H4 (cell line): ENCODE measurements at regions not wholly inside any gene's neighbourhood (a gene's known extent, or its start where the extent isn't known, plus 50 kb on each side); places are given as distances from the start of the nearest gene placed in this dataset.
"Not testable (repeated sequence)": the region's sequence is repeated elsewhere in the genome, so short reads cannot be mapped to it uniquely, and the experiment has no call there.

ENCODE experiments used
- DNase-seq: peaks from one replicate; pipeline ENCODE4 v3.0.0-alpha.2; 2015; ENCODE audit warnings: low spot score

- no peak for DNase-seq
Measured at GRCh38 chr2:180607514-180608049, 372.8 kb upstream of the UBE2E3 start.

GRCh38 chr2:180604077-180604476, 376.3 kb upstream of the UBE2E3 start:
- DNase-seq, result no peak

- no peak for DNase-seq
Measured at GRCh38 chr2:180601016-180601415, 379.4 kb upstream of the UBE2E3 start.

GRCh38 chr2:180599804-180600203, 380.6 kb upstream of the UBE2E3 start:
- no peak for DNase-seq

- no peak for DNase-seq
Measured at GRCh38 chr2:180597179-180597578, 383.2 kb upstream of the UBE2E3 start.

GRCh38 chr2:180596453-180596852, 384.0 kb upstream of the UBE2E3 start:
- no peak for DNase-seq

GRCh38 chr2:180591947-180592346, 388.5 kb upstream of the UBE2E3 start:
- no peak for DNase-seq

GRCh38 chr2:180591093-180591781, 389.2 kb upstream of the UBE2E3 start:
- DNase-seq, result not testable (repeated sequence)

- DNase-seq, result no peak
Measured at GRCh38 chr2:180583441-180584140, 396.8 kb upstream of the UBE2E3 start.

GRCh38 chr2:180579388-180579787, 401.0 kb upstream of the UBE2E3 start:
- DNase-seq, result no peak

- no peak for DNase-seq
Measured at GRCh38 chr2:180578441-180578840, 402.0 kb upstream of the UBE2E3 start.

GRCh38 chr2:180577567-180577966, 402.8 kb upstream of the UBE2E3 start:
- DNase-seq, result no peak

GRCh38 chr2:180573951-180574350, 406.5 kb upstream of the UBE2E3 start:
- DNase-seq, result no peak

GRCh38 chr2:180572346-180572745, 408.1 kb upstream of the UBE2E3 start:
- DNase-seq, result no peak

GRCh38 chr2:180571559-180571958, 408.8 kb upstream of the UBE2E3 start:
- no peak for DNase-seq

- DNase-seq, result no peak
Measured at GRCh38 chr2:180570864-180571263, 409.5 kb upstream of the UBE2E3 start.

GRCh38 chr2:180564051-180564450, 416.4 kb upstream of the UBE2E3 start:
- no peak for DNase-seq

- DNase-seq, result no peak
Measured at GRCh38 chr2:180562378-180562777, 418.0 kb upstream of the UBE2E3 start.

- no peak for DNase-seq
Measured at GRCh38 chr2:180559771-180560170, 420.6 kb upstream of the UBE2E3 start.

GRCh38 chr2:180559038-180559437, 421.4 kb upstream of the UBE2E3 start:
- no peak for DNase-seq

GRCh38 chr2:180555391-180555965, 424.9 kb upstream of the UBE2E3 start:
- DNase-seq, result no peak

- DNase-seq, result no peak
Measured at GRCh38 chr2:180554330-180554729, 426.1 kb upstream of the UBE2E3 start.
